ENCODE measurements at regions not wholly inside any gene's neighbourhood (a gene's known extent, or its start where the extent isn't known, plus 50 kb on each side); places are given as distances from the start of the nearest gene placed in this dataset.
"Not testable (repeated sequence)": the region's sequence is repeated elsewhere in the genome, so short reads cannot be mapped to it uniquely, and the experiment has no call there.

DNA sequence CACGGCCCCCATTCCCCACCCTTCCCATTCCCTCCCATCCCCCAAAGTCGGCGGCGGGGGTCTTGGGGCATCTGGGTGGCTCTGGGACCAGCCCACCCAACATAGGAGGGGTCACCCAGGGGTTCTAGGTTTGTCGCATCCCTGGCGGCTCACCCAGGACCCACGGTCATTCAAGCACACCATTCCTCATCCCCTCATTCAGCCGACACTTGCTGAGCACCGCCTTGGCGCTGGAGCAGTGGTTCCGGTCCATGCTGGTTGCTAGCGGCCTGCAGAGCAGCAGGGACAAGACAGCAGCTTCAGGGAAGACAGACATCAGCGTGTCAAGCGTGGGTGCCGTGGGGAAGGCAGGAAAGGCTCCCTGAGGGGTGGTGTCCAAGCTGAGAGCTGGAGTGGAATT, 50.5 kb upstream of the OTOS start:
- no peak for DNase-seq

DNA sequence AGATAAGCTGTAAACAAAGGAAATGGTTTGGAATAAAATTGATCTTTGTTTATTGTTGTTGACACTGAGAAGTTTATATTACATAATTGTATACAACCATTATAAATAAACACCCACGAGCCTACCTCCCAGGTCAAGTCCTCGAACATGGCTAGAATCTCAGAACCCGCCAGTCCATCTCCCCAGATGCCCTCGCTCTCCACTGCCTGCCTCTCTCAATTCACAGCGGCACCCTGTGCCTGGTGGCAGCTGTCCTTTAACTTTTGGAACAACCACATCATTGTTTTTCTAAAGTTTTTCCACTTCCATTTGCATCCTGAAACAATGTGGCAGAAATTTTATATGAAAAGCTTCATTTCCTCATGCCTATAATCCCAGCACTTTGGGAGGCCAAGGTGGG, 52.2 kb upstream of the OTOS start:
- DNase-seq: no peak

DNA sequence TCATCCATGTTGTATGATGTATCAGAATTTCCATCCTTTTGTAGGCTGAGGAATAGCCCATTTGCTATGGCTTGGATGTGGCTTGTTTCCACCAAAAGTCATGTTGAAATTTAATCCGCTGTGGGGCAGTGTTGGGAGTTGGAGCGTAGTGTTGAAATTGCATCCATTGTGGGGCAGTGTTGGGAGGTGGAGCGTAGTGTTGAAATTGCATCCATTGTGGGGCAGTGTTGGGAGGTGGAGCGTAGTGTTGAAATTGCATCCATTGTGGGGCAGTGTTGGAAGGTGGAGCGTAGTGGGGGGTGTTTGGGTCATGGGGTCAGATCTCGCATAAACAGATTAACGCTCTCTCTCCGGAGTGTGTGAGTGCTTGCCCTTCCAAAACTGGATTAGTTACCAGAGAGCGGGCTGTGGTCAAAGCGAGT, 53.9 kb upstream of the OTOS start:
- not testable (repeated sequence) for DNase-seq

GRCh38 chr2:240195316-240195861, 54.9 kb upstream of the OTOS start:
- no peak for DNase-seq

- no peak for DNase-seq
Observed at GRCh38 chr2:240196716-240197461, 56.4 kb upstream of the OTOS start.

- DNase-seq: no peak
Observed at GRCh38 chr2:240197462-240198139, 57.1 kb upstream of the OTOS start.

DNA sequence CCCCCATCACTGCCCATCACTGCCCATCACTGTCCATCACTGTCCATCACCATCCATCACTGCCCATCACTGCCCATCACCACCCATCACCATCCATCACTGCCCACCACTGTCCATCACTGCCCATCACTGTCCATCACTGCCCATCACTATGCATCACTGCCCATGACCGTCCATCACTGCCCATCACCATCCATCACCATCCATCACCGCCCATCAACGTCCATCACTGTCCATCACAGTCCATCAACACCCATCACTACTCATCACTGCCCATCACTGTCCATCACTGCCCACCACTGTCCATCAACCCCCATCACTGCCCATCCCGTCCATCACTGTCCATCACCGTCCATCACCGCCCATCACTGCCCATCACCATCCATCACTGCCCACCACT, 57.8 kb upstream of the OTOS start:
- DNase-seq: no peak

- no peak for DNase-seq
Observed at GRCh38 chr2:240199133-240199870, 58.8 kb upstream of the OTOS start.

DNA sequence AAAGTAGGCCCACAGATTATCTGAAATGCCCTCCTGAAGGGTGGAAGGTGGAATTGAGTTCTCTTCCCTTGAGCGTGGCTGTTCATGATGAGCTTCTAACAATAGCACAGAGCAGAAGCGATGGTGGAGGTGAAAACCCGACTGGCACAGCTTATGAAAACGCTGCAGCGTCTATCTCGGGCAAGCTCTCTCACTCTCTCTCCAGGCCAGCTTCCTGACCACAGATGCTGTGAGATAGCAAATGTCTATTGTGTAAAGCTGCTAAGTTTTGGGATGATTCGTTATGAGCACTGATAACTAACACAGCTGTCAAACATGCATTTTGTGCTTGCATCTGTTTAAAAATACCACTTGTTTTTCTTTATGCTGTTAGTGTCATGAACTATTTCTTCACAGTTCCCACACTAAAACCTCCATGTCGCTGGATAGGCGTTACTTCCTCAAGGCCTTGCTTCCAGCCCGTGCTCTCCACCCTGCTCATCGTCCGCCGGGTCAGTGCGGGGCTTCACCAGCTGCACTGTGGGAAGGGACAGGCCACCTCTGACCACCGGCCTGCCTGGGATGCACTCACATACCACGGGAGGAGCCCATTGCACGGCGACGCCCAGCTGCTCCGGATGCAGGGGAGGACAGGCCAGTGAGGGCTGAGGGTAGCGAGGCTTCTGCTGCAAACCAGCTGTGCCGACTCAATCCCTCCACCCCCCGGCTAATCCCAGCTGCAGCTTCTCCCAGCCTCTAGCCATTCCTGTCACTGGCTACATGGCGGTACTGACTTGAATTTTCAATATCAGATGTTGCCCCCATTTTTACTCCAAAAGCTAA, 60.0 kb upstream of the OTOS start:
- no peak for DNase-seq

DNA sequence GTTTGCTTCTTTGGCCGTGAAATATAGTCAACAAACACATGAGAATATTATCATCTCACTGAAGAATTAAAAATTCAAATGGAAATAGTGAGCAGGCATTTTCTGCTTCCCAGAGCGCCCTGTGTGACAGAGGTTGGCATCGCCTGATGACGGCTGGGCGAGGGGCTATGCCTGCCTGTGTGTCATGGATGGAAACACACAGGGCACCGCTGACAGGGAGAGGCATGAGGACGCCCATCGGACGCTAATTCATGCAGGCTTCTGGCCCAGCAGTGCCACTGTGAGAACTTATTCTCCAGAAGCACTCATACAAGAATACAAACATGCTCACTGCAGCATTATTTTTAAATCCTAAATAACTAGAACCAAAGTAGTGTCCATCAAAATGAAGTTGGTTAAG, 61.4 kb upstream of the OTOS start:
- DNase-seq: no peak

DNA sequence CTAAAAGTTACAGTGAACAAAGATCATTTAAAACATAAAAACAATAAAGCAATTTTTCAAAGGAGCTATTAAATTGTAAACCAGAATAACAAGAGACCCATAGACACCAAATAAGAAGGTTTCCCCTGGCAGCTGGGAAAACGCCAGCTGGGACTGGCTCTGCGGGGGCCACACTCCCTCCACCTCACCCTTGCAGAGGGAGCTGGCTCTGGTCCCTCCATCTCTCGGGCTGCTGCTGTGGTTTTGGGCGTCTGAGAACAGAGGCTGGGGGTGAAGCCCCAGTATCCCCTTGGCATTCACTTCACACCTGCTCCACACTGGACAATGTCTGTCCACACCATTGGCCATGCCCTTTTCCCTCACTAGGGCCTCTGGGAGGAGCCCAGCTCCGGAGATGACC, 62.1 kb upstream of the OTOS start:
- no peak for DNase-seq

DNA sequence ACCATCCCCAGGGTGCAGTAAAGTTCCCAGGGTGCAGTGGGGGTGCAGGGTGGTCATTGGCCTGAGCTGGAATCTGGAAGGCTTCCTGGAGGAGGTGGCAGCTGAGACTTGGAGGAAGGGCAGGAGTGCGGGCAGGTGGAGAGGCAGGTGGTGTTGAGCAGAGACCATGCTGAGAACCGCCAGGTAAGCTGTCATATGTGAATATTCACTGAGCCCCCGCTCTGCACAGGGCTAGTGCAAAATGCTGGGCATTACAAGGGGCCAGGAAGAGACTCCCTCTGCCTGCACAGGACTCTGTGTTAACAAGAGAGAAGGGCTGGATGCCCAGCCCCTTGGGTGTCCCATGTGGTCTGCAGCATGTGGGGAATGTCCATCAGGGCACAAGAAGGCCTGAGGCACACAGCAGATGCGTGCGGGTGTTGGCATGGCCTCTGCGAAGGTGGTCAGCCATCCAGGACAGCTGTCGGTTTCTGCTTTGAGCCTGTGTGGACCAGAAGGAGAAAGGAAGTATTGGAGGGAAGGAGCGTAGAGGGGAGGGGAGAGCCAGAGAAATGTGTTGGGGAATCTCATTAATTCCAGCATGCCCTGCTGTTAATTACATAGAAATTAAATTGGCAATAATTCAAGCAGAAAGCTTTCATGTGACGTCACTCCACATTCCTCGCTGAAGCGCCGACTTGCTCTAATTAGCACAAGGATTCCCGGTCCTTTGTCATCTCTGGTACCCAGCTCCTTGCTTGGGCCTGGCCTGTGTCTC, 62.8 kb upstream of the OTOS start:
- DNase-seq: no peak

- DNase-seq: no peak
Observed at GRCh38 chr2:240203788-240204270, 63.4 kb upstream of the OTOS start.

DNA sequence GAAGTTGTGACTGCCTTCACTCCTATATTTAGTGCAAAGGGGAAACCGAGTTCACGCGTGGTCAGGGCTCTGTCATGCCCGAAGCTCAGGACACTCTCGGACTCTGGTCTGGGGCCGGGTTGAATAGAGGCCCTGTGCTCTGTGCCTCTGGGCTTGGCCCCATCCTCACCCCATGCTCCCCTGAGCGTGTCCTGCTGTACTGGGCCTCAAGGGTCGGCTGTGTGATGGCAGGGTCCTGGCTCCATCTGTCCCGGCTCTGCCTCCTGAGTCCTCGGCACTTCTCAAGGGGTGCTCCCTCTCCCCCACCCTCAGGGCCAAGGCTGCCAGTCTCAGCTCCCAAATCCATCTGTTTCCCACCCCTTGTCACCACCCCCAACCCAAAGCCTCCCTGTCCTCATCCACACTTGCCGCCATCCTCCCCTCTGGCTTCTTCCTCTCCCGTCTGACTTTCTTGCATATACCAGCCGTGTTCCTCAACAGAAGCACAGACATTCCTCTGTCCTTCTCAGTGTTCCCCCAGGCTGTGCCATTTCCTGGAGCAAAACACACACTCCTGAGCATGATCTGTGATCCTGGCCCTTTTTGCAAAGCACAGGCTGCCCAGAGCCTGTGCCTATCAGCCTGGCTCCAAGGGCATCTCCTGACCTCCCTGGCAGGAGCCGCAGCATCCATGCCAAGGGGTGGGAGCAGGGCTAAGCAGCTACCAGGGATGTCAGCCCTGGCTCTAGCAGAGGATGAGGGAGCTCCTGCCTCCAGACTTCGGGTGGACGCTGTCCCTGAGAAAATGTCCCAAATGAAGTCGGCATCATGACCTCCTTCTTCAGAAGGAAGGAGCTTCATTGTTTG, 64.2 kb upstream of the OTOS start:
- no peak for DNase-seq

DNA sequence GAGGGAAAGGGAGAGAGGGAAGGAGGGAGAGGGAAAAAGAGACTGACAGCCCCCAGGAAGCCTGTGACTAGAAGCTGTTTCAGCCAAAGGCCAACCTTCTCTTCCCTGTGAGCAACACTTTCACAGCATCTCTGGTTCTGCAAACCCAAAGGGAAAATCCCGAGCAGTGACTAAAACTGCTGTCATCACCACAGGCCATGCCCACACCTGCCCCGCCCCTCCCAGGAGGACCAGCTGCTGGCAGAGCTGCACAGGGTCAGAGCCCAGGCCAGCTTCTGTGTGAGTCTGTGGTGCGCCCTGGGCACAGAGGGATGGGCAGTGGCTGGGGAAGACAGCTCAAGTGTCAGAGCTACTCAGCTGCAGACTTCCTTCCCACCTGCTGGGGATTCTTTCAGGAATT, 64.9 kb upstream of the OTOS start:
- no peak for DNase-seq

GRCh38 chr2:240205772-240206171, 65.3 kb upstream of the OTOS start:
- no peak for DNase-seq

GRCh38 chr2:240206630-240207029, 66.2 kb upstream of the OTOS start:
- no peak for DNase-seq

DNA sequence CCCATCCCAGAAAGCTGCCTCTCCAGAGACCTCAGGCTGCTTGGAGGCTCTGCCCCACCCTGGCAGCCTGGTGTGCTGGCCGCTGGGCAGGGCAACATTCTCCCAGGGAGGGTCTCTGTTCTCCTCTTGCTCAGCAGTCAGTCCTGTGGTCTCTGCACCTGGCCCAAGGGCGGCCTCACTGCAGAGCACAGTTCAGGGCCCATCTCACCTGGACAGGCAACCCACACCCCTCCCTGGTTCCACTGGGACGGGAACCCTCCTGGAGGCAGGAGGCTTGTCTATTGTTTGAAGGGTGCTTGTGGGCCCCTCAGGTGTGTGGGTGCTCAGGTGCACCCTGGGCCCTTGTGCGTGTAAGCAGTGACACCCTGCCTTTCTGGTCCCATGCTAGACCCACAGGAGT, 67.2 kb upstream of the OTOS start:
- no peak for DNase-seq

GRCh38 chr2:240208096-240208495, 67.6 kb upstream of the OTOS start:
- DNase-seq: no peak

- DNase-seq: no peak
Observed at GRCh38 chr2:240208631-240209211, 68.3 kb upstream of the OTOS start.
